Common myeloid progenitor, CD34-positive (primary cell): ENCODE measurements at regions not wholly inside any gene's neighbourhood (a gene's known extent, or its start where the extent isn't known, plus 50 kb on each side); places are given as distances from the start of the nearest gene placed in this dataset.

ENCODE experiments used
- CTCF ChIA-PET: fragments of 350-600 bp; sonication (Branson Sonifier 250); formaldehyde crosslinking; loops from one replicate; lab custom pipeline; 2021; ENCODE audit warnings: antibody characterized with exemption; lab: Charles Lee
- POLR2A ChIA-PET: fragments of 350-600 bp; sonication (Branson Sonifier 250); formaldehyde crosslinking; loops from one replicate; lab custom pipeline; 2021; ENCODE audit warnings: antibody characterized with exemption; lab: Charles Lee
- DNase-seq, 3 donors: peaks; one replicate each; pipeline versions ENCODE4 v3.0.0 to v3.0.0-alpha.2; 2013
- H3K27ac ChIP-seq, 2 experiments: 1 replicate in 1 of 2; 2 replicates in 1 of 2; pipeline ENCODE4 v1.7.0; 2013; ENCODE audit warnings: inconsistent platforms in 2 of 2, low read length in 2 of 2, mild to moderate bottlenecking in 2 of 2, low read depth in 1 of 2, moderate library complexity in 1 of 2; ENCODE audit not compliant: severe bottlenecking in 2 of 2, insufficient read depth in 1 of 2, poor library complexity in 1 of 2
- H3K27me3 ChIP-seq, 5 experiments: replicated peaks in 2 of 5; 1 replicate in 3 of 5; 2 replicates in 2 of 5; pipeline versions ENCODE4 v1.6.1 to v1.7.0; 2013; ENCODE audit warnings: low read length in 4 of 5, mild to moderate bottlenecking in 2 of 5, moderate library complexity in 2 of 5, inconsistent platforms in 1 of 5; ENCODE audit not compliant: insufficient read depth in 5 of 5, control insufficient read depth in 4 of 5
- H3K36me3 ChIP-seq, 4 experiments: 1 replicate in 2 of 4; 2 replicates in 2 of 4; pipeline versions ENCODE4 v1.6.1 to v1.7.0; 2013; ENCODE audit warnings: low read length in 3 of 4, control low read depth in 1 of 4, mild to moderate bottlenecking in 1 of 4; ENCODE audit not compliant: control insufficient read depth in 4 of 4, insufficient read depth in 4 of 4
- H3K4me1 ChIP-seq, 4 experiments: 1 replicate in 3 of 4; 2 replicates in 1 of 4; pipeline versions ENCODE4 v1.6.1 to v1.7.1; 2013; ENCODE audit warnings: low read length in 3 of 4, mild to moderate bottlenecking in 3 of 4, control low read depth in 1 of 4, inconsistent platforms in 1 of 4, moderate library complexity in 1 of 4; ENCODE audit not compliant: control insufficient read depth in 4 of 4, insufficient read depth in 4 of 4; ENCODE audit errors: control extremely low read depth in 1 of 4
- H3K4me3 ChIP-seq, 7 experiments: 1 replicate in 4 of 7; 2 replicates in 3 of 7; pipeline versions ENCODE4 v1.5.1 to v1.7.0; 2013; ENCODE audit warnings: mild to moderate bottlenecking in 7 of 7, low read length in 6 of 7, moderate library complexity in 6 of 7, inconsistent platforms in 2 of 7, low read depth in 2 of 7, control low read depth in 1 of 7; ENCODE audit not compliant: insufficient read depth in 4 of 7, control insufficient read depth in 1 of 7; ENCODE audit errors: extremely low read depth in 1 of 7
- H3K9me3 ChIP-seq, 5 experiments: 1 replicate in 4 of 5; 2 replicates in 1 of 5; pipeline versions ENCODE4 v1.6.1 to v1.7.1; 2013; ENCODE audit warnings: low read length in 4 of 5, mild to moderate bottlenecking in 2 of 5, inconsistent platforms in 1 of 5, low read depth in 1 of 5, moderate library complexity in 1 of 5; ENCODE audit not compliant: control insufficient read depth in 4 of 5, insufficient read depth in 2 of 5; ENCODE audit errors: control extremely low read depth in 1 of 5
- WGBS: methylation state at CpG from one replicate; pipeline ENCODE4 v1.1.5; 2013; ENCODE audit not compliant: insufficient coverage; 5-methylcytosine and 5-hydroxymethylcytosine counted together

GRCh38 chr13:55617241-55617640, 1523.5 kb upstream of the PRR20A start:
- Histone ChIP-seq H3K4me3 (no peak overlapping the region), H3K4me1 (no peaks in the 10 kb centered on the region), H3K27me3 (no peaks in the 10 kb centered on the region), H3K36me3 (no peaks in the 10 kb centered on the region), H3K9me3 (no peaks in the 10 kb centered on the region), H3K27ac (no peak overlapping the region)
- 96% methylated on average over 3 of the region's 3 CpGs for WGBS
- POLR2A ChIA-PET: no interaction called here
- no peak for DNase-seq
- CTCF ChIA-PET: no interaction called here

GRCh38 chr13:55627221-55627620, 1513.5 kb upstream of the PRR20A start:
- no peak for DNase-seq
- H3K9me3 ChIP-seq: peaks cover 0 to 2% (median 0%) of the 10 kb centered on the region in 5 experiments
- no peaks in the 10 kb centered on the region for H3K27me3 ChIP-seq
- H3K36me3 ChIP-seq: no peaks in the 10 kb centered on the region
- H3K4me1 ChIP-seq: no peaks in the 10 kb centered on the region
- H3K27ac ChIP-seq: no peak overlapping the region
- 67% methylated on average over 1 of the region's 2 CpGs for WGBS
- POLR2A ChIA-PET: no interaction called here
- no peak overlapping the region for H3K4me3 ChIP-seq
- CTCF ChIA-PET: no interaction called here

- H3K4me3 ChIP-seq: no peak overlapping the region
- ChIA-PET POLR2A (interaction anchor here (0.7 kb wide), 1 partner anchor 633 kb away, joined by 4 read pairs; no protein-coding TSS in a partner anchor), CTCF (no interaction called here)
- no peak for DNase-seq
- no peaks in the 10 kb centered on the region for H3K36me3 ChIP-seq
- H3K9me3 ChIP-seq: peaks cover 0 to 2% (median 0%) of the 10 kb centered on the region in 5 experiments
- H3K27me3 ChIP-seq: no peaks in the 10 kb centered on the region
- no peak overlapping the region for H3K27ac ChIP-seq
- no peaks in the 10 kb centered on the region for H3K4me1 ChIP-seq
Measured at GRCh38 chr13:55632402-55632801, 1508.3 kb upstream of the PRR20A start.

- Histone ChIP-seq H3K4me1 (no peaks in the 10 kb centered on the region), H3K27ac (no peak overlapping the region), H3K4me3 (no peak overlapping the region), H3K27me3 (no peaks in the 10 kb centered on the region), H3K9me3 (no peaks in the 10 kb centered on the region), H3K36me3 (no peaks in the 10 kb centered on the region)
- CTCF ChIA-PET: no interaction called here
- DNase-seq: no peak
- POLR2A ChIA-PET: no interaction called here
- WGBS: 100% methylated on average over 1 of the region's 1 CpG
Measured at GRCh38 chr13:55649485-55649884, 1491.2 kb upstream of the PRR20A start.

- Histone ChIP-seq H3K27ac (no peak overlapping the region), H3K36me3 (no peaks in the 10 kb centered on the region), H3K4me1 (no peaks in the 10 kb centered on the region), H3K27me3 (no peaks in the 10 kb centered on the region), H3K9me3 (no peaks in the 10 kb centered on the region), H3K4me3 (no peak overlapping the region)
- POLR2A ChIA-PET: no interaction called here
- WGBS: 100% methylated on average over 3 of the region's 5 CpGs
- no peak for DNase-seq
- CTCF ChIA-PET: no interaction called here
Measured at GRCh38 chr13:55652657-55653056, 1488.1 kb upstream of the PRR20A start.

GRCh38 chr13:55653497-55653896, 1487.2 kb upstream of the PRR20A start:
- ChIA-PET CTCF (no interaction called here), POLR2A (no interaction called here)
- no CpG with 5 or more reads among the region's 3 CpGs for WGBS

GRCh38 chr13:55654243-55654642, 1486.5 kb upstream of the PRR20A start:
- CTCF ChIA-PET: no interaction called here
- no peak for DNase-seq
- no peak overlapping the region for H3K4me3 ChIP-seq
- no peaks in the 10 kb centered on the region for H3K36me3 ChIP-seq
- no peaks in the 10 kb centered on the region for H3K4me1 ChIP-seq
- H3K9me3 ChIP-seq: no peaks in the 10 kb centered on the region
- POLR2A ChIA-PET: no interaction called here
- H3K27ac ChIP-seq: no peak overlapping the region
- H3K27me3 ChIP-seq: no peaks in the 10 kb centered on the region

More at GRCh38 chr13:55653497-55653896, 1487.2 kb upstream of the PRR20A start:
- no peaks in the 10 kb centered on the region for H3K4me1 ChIP-seq
- no peak overlapping the region for H3K4me3 ChIP-seq
- no peak overlapping the region for H3K27ac ChIP-seq
- no peaks in the 10 kb centered on the region for H3K27me3 ChIP-seq
- H3K36me3 ChIP-seq: no peaks in the 10 kb centered on the region
- H3K9me3 ChIP-seq: no peaks in the 10 kb centered on the region
- DNase-seq: no peak
